ENCODE measurements at regions not wholly inside any gene's neighbourhood (a gene's known extent, or its start where the extent isn't known, plus 50 kb on each side); places are given as distances from the start of the nearest gene placed in this dataset.

GRCh38 chr13:67740871-67741535 is 510.9 kb upstream of the PCDH9 start:
- TF ChIP-seq Cebpa-rat (IDR thresholded peaks at IDR 0.05) = no peak
- Histone ChIP-seq H3K9me3 (no peaks in the 10 kb centered on the region), H3K4me2 (no peak overlapping the region), H3K4me1 (no peaks in the 10 kb centered on the region; the same call in 1 of the 2 replicates), H3K36me3 (no peaks in the 10 kb centered on the region), H3K9ac (no peak overlapping the region), H3K27ac (no peak overlapping the region), H3K4me3 (no peak overlapping the region), H4K20me1 (no peaks in the 10 kb centered on the region), H3K27me3 (no peaks in the 10 kb centered on the region)

- no peak for TF ChIP-seq Cebpa-rat (IDR thresholded peaks at IDR 0.05)
- Histone ChIP-seq H3K27me3 (no peaks in the 10 kb centered on the region), H4K20me1 (no peaks in the 10 kb centered on the region), H3K9ac (no peak overlapping the region), H3K4me3 (no peak overlapping the region), H3K9me3 (no peaks in the 10 kb centered on the region), H3K4me2 (no peak overlapping the region; the same call in 1 of the 2 replicates), H3K27ac (no peak overlapping the region), H3K4me1 (no peaks in the 10 kb centered on the region; the same call in 1 of the 2 replicates), H3K36me3 (no peaks in the 10 kb centered on the region)
These were observed 506.7 kb upstream of the PCDH9 start for GRCh38 chr13:67736646-67737420.

- no peak overlapping the region for H3K4me3 ChIP-seq
- TF ChIP-seq Cebpa-rat (IDR thresholded peaks at IDR 0.05) = no peak
- H3K9ac ChIP-seq = no peak overlapping the region
- no peaks in the 10 kb centered on the region; the same call in 1 of the 2 replicates for H3K4me1 ChIP-seq
- no peaks in the 10 kb centered on the region for H3K9me3 ChIP-seq
- no peaks in the 10 kb centered on the region for H3K27me3 ChIP-seq
- H3K27ac ChIP-seq = no peak overlapping the region
- no peaks in the 10 kb centered on the region for H3K36me3 ChIP-seq
- H4K20me1 ChIP-seq = no peaks in the 10 kb centered on the region
- H3K4me2 ChIP-seq = no peak overlapping the region
These were observed 505.5 kb upstream of the PCDH9 start for GRCh38 chr13:67735651-67736050.

GRCh38 chr13:67726979-67727378 is 496.8 kb upstream of the PCDH9 start:
- no peak overlapping the region for H3K4me3 ChIP-seq
- no peaks in the 10 kb centered on the region for H4K20me1 ChIP-seq
- H3K9ac ChIP-seq = no peak overlapping the region
- no peak for TF ChIP-seq Cebpa-rat (IDR thresholded peaks at IDR 0.05)
- H3K27ac ChIP-seq = no peak overlapping the region
- peaks cover 6% of the 10 kb centered on the region for H3K9me3 ChIP-seq
- H3K27me3 ChIP-seq = no peaks in the 10 kb centered on the region
- no peaks in the 10 kb centered on the region for H3K36me3 ChIP-seq
- H3K4me1 ChIP-seq = no peaks in the 10 kb centered on the region
- H3K4me2 ChIP-seq = no peak overlapping the region

- H3K4me2 ChIP-seq = no peak overlapping the region
- no peaks in the 10 kb centered on the region for H3K27me3 ChIP-seq
- H3K4me1 ChIP-seq = no peaks in the 10 kb centered on the region
- H3K27ac ChIP-seq = no peak overlapping the region
- peaks cover 6% of the 10 kb centered on the region for H3K9me3 ChIP-seq
- TF ChIP-seq Cebpa-rat (IDR thresholded peaks at IDR 0.05) = no peak
- no peaks in the 10 kb centered on the region for H3K36me3 ChIP-seq
- no peak overlapping the region for H3K9ac ChIP-seq
- no peak overlapping the region for H3K4me3 ChIP-seq
- no peaks in the 10 kb centered on the region for H4K20me1 ChIP-seq
These were observed 495.9 kb upstream of the PCDH9 start for GRCh38 chr13:67725999-67726398.

- no peak overlapping the region for H3K4me2 ChIP-seq
- H3K27ac ChIP-seq = no peak overlapping the region
- H3K36me3 ChIP-seq = no peaks in the 10 kb centered on the region
- no peaks in the 10 kb centered on the region for H4K20me1 ChIP-seq
- no peak overlapping the region for H3K4me3 ChIP-seq
- H3K9me3 ChIP-seq = no peaks in the 10 kb centered on the region
- H3K27me3 ChIP-seq = no peaks in the 10 kb centered on the region
- H3K9ac ChIP-seq = no peak overlapping the region
- no peak for TF ChIP-seq Cebpa-rat (IDR thresholded peaks at IDR 0.05)
- H3K4me1 ChIP-seq = no peaks in the 10 kb centered on the region
These were observed 483.4 kb upstream of the PCDH9 start for GRCh38 chr13:67713571-67713970.

GRCh38 chr13:67696775-67697174 is 466.6 kb upstream of the PCDH9 start:
- Histone ChIP-seq H4K20me1 (no peaks in the 10 kb centered on the region), H3K4me1 (no peaks in the 10 kb centered on the region), H3K4me3 (no peak overlapping the region), H3K36me3 (no peaks in the 10 kb centered on the region), H3K27me3 (no peaks in the 10 kb centered on the region), H3K9ac (no peak overlapping the region), H3K27ac (no peak overlapping the region), H3K9me3 (no peaks in the 10 kb centered on the region), H3K4me2 (no peak overlapping the region)
- no peak for TF ChIP-seq Cebpa-rat (IDR thresholded peaks at IDR 0.05)

GRCh38 chr13:67664502-67664901 is 434.4 kb upstream of the PCDH9 start:
- no peaks in the 10 kb centered on the region for H3K4me1 ChIP-seq
- H3K9ac ChIP-seq = no peak overlapping the region
- no peaks in the 10 kb centered on the region for H4K20me1 ChIP-seq
- no peaks in the 10 kb centered on the region for H3K27me3 ChIP-seq
- H3K36me3 ChIP-seq = no peaks in the 10 kb centered on the region
- H3K27ac ChIP-seq = no peak overlapping the region
- H3K9me3 ChIP-seq = no peaks in the 10 kb centered on the region
- H3K4me2 ChIP-seq = no peak overlapping the region
- TF ChIP-seq Cebpa-rat (IDR thresholded peaks at IDR 0.05) = no peak
- H3K4me3 ChIP-seq = no peak overlapping the region

GRCh38 chr13:67662997-67663396 is 432.9 kb upstream of the PCDH9 start:
- TF ChIP-seq Cebpa-rat (IDR thresholded peaks at IDR 0.05) = no peak
- Histone ChIP-seq H3K27ac (no peak overlapping the region), H3K9me3 (no peaks in the 10 kb centered on the region), H3K4me1 (no peaks in the 10 kb centered on the region), H3K4me3 (no peak overlapping the region), H3K9ac (no peak overlapping the region), H3K36me3 (no peaks in the 10 kb centered on the region), H3K4me2 (no peak overlapping the region), H3K27me3 (no peaks in the 10 kb centered on the region), H4K20me1 (no peaks in the 10 kb centered on the region)

GRCh38 chr13:67652887-67653286 is 422.8 kb upstream of the PCDH9 start:
- H4K20me1 ChIP-seq = no peaks in the 10 kb centered on the region
- H3K4me3 ChIP-seq = no peak overlapping the region
- 0 out of 2 replicates have a peak, but pooled peaks cover 8% of the 10 kb centered on the region for H3K4me1 ChIP-seq
- no peak overlapping the region for H3K4me2 ChIP-seq
- TF ChIP-seq Cebpa-rat (IDR thresholded peaks at IDR 0.05) = no peak
- no peaks in the 10 kb centered on the region for H3K27me3 ChIP-seq
- no peak overlapping the region for H3K9ac ChIP-seq
- no peaks in the 10 kb centered on the region for H3K36me3 ChIP-seq
- no peaks in the 10 kb centered on the region for H3K9me3 ChIP-seq
- no peak overlapping the region for H3K27ac ChIP-seq
